Hippocampal formation (tissue), 2 donors: ENCODE measurements at regions not wholly inside any gene's neighbourhood (a gene's known extent, or its start where the extent isn't known, plus 50 kb on each side); places are given as distances from the start of the nearest gene placed in this dataset.

ENCODE experiments used
- DNase-seq, 2 donors: peaks; one replicate each; lab custom pipeline; 2025; lab: John Stamatoyannopoulos, UW

- DNase-seq = no peak
These were observed 258.9 kb downstream of the METTL4 start for GRCh38 chr18:2312440-2312839.

DNA sequence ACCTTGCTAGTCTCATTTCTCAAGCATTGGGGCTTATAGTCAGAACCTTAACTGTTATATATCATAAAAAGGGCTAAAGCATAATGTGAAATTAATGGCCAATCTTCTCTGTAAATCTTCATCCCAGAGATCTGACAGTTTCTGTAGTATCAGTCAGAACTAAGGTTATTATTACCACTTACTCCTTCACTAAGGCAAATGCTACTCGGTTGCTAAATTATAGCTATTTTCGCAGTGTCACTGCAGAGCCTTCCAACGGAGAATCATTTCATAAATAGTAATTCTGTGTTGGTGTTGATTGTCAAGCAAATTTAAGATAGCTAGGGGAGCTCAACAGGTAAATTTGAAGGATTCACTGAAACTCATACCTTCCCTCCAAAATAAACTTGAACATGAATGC is 258.0 kb downstream of the METTL4 start:
- DNase-seq = no peak

GRCh38 chr18:2316082-2316750 is 255.1 kb downstream of the METTL4 start:
- DNase-seq = no peak

- no peak for DNase-seq
These were observed 254.3 kb downstream of the METTL4 start for GRCh38 chr18:2316751-2317696.

DNA sequence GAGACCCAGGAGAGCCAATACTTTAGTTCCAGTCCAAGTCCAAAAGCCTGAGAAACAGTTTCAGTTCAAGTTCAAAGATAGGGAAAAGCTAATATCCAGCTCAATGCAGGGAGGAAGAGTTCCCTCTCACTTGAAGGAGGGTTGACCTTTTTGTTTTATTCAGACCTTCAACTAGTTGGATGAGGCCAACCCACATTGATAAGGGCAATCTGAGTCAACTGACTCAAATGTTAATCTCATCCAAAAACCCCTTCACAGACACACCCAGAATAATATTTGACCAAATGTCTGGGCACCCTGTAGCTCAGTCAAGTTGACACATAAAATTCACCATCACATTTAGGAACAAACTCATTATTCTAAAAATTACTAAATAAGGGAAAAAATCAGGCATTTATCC is 246.8 kb downstream of the METTL4 start:
- DNase-seq = no peak

GRCh38 chr18:2325308-2325849 is 245.9 kb downstream of the METTL4 start:
- no peak for DNase-seq

GRCh38 chr18:2325933-2326332 is 245.4 kb downstream of the METTL4 start:
- no peak for DNase-seq

- DNase-seq = no peak
These were observed 244.3 kb downstream of the METTL4 start for GRCh38 chr18:2326999-2327398.

DNA sequence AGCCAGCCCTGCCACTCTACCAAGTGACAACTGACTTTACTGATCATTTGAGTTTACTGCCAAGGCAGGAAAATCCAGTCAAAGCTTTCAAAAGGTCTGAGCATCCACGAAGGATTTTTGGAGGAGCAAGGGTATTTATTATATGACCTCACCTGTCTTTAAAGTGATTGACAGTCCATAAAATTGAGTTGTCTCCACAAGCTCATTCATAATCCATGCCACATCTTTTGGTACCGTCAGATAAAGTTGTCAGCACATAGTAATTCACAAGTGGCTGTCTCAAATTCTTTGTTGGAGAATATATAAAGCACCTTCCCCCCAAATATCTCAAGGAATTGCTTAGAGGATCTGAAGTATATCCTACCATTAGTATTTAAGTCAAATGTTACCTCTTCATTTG is 240.5 kb downstream of the METTL4 start:
- no peak for DNase-seq

- DNase-seq = no peak
These were observed 239.8 kb downstream of the METTL4 start for GRCh38 chr18:2331491-2331890.

GRCh38 chr18:2336690-2337392 is 234.5 kb downstream of the METTL4 start:
- DNase-seq = no peak

GRCh38 chr18:2337552-2338141 is 233.7 kb downstream of the METTL4 start:
- DNase-seq = no peak

DNA sequence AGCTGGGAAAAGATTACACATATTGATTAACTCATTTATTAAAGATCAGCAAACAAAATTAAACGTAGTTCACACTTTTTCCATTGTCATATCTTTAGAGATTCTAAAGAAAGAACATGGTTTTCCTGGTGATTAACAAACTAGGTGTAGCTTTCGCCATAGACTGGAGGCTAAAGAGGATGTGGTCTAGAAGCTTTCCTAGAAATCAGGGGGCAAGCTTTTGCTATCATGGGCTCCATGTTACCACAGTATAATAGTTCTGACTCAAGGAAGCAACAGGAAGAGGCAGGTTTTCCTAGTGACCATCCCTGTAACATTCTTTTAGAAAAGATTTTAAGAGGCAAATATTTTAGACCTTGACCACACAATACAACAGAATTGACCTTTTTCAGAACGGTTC is 232.7 kb downstream of the METTL4 start:
- DNase-seq = no peak

DNA sequence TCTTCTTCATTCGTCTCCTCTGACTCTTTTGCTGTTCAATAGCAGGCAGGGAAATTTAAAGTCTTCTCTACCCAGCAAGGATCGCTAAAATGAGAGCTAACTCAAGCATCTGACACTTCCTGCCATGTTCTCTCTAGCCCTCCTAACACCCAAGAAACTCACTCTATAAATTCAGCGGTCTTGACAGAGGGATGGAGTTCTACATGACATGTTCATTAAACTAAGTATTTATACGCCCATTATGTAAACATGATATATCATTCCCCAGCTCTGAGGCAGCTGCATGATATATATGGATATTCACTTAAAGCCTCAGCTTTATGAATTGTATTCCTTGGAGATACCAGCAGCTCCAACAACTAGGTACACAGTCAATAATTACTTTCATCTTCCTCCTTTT is 231.0 kb downstream of the METTL4 start:
- DNase-seq = no peak

- DNase-seq = no peak
These were observed 223.3 kb downstream of the METTL4 start for GRCh38 chr18:2348003-2348402.

DNA sequence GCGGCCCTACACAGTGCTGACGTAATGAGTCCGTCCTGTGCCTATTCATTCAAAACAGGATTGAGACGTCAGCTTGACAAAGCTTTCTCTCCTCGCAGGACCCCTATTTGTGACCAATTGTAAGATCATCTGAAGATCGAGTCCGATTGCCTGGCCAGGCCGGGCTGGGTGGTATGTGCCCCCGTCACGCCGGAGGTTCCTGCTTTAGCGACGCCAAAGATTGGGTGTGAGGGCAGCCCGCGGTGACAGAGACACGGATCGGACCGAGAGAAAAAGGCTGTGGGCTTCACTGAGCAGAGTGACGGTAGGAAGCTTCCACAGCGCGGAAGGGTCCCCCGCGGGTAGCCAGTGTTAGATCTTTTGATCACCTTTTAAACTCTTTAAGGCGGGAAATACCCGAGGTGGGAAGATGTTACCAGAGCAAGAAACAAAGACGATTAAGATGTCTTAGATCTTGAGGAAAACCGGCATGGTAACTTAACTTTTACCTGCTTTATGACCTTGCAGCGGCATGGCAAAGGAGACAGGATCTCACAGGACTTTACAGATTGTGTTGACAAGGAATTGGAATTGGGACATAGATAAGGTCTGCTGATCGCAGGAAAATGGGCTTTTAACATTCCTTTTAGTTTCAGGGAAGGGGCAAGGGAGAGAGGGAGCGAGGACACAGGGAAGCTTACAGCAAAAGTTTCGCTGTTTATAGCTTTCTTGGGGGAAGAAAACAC is 220.0 kb downstream of the METTL4 start:
- no peak for DNase-seq

- no peak for DNase-seq
These were observed 217.0 kb downstream of the METTL4 start for GRCh38 chr18:2354292-2354691.

DNA sequence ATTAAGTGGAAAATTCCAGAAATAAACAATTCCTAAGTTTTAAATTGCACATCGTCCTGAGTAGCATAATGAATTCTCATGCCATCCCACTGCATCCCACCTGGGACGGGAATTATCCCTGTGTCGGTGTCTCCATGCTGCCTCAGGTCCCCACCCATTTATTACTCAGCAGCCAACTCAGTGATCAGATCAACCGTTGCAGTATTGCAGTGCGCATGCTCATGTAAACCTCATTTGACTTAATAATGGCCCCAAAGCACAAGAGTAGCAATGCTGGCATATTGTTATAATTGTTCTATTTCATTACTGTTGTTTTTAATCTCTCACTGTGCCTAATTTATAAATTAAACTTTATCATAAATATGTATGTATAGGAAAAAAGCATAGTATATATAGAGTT is 214.4 kb downstream of the METTL4 start:
- DNase-seq = no peak

GRCh38 chr18:2360861-2361260 is 210.4 kb downstream of the METTL4 start:
- DNase-seq = no peak

- no peak for DNase-seq
These were observed 203.2 kb downstream of the METTL4 start for GRCh38 chr18:2368102-2368501.

DNA sequence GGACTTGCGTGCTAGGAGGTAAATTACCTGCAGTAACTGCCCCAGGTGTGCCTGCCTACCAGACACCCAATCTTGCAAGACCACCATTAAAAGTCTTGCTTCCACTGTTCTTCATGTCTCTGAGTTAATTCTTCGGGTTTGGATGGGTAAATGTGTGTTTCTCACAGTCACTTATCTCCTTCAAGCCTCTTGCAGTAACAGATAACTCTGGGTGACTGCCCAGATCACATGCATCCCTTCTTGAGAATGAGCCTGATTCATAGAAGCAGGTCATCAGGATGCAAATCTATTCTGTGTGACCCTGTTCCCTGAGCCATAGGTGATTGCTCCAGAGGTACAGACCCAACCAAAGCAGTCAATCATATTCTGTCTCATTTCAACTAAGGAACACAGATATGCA is 194.6 kb downstream of the METTL4 start:
- DNase-seq = no peak
